GM10266 (cell line): ENCODE measurements at regions not wholly inside any gene's neighbourhood (a gene's known extent, or its start where the extent isn't known, plus 50 kb on each side); places are given as distances from the start of the nearest gene placed in this dataset.

Source experiments
- DNase-seq: peaks from one replicate; pipeline ENCODE4 v3.0.0; 2012; ENCODE audit errors: extremely low spot score
- CTCF ChIP-seq: IDR thresholded peaks from 2 replicates; pipeline ENCODE4 v1.5.1; 2012; ENCODE audit warnings: mild to moderate bottlenecking, low read depth; ENCODE audit not compliant: control insufficient read depth, insufficient read depth; ENCODE audit errors: missing control alignments

- no peak for DNase-seq
- no peak for TF ChIP-seq CTCF
These were observed 207.9 kb upstream of the KLF3 start for GRCh38 chr4:38456096-38456495.

GRCh38 chr4:38461342-38461741, 202.7 kb upstream of the KLF3 start:
- no peak for DNase-seq
- no peak for TF ChIP-seq CTCF

- no peak for TF ChIP-seq CTCF
- DNase-seq = no peak
These were observed 201.5 kb upstream of the KLF3 start for GRCh38 chr4:38462367-38463055.

- no peak for TF ChIP-seq CTCF
- no peak for DNase-seq
These were observed 200.6 kb upstream of the KLF3 start for GRCh38 chr4:38463268-38463958.

- TF ChIP-seq CTCF = no peak
- DNase-seq = no peak
These were observed 199.7 kb upstream of the KLF3 start for GRCh38 chr4:38464328-38464727.

- no peak for TF ChIP-seq CTCF
- DNase-seq = no peak
These were observed 197.6 kb upstream of the KLF3 start for GRCh38 chr4:38466401-38466800.

- DNase-seq = no peak
- no peak for TF ChIP-seq CTCF
These were observed 196.7 kb upstream of the KLF3 start for GRCh38 chr4:38467296-38467695.
